B cell (primary cell): ENCODE measurements at regions not wholly inside any gene's neighbourhood (a gene's known extent, or its start where the extent isn't known, plus 50 kb on each side); places are given as distances from the start of the nearest gene placed in this dataset.

ENCODE experiments used
- ATAC-seq: fragments of 200-7000 bp; cut with Tn5 transposase; one replicate; pipeline ENCODE4 v1.10.0; 2021; ENCODE audit warnings: low read depth, mild to moderate bottlenecking, moderate number of reproducible peaks, moderate library complexity
- CTCF ChIA-PET: fragments of 350-600 bp; sonication (Branson Sonifier 250); formaldehyde crosslinking; loops from one replicate; lab custom pipeline; 2021; ENCODE audit warnings: antibody characterized with exemption, inconsistent platforms; lab: Charles Lee
- POLR2A ChIA-PET: fragments of 350-600 bp; sonication (Branson Sonifier 250); formaldehyde crosslinking; loops from one replicate; lab custom pipeline; 2021; ENCODE audit warnings: antibody characterized with exemption; lab: Charles Lee
- DNase-seq: peaks from one replicate; pipeline ENCODE4 v3.0.0; 2013
- H2AFZ ChIP-seq: 2 replicates; pipeline ENCODE4 v1.6.1; 2012; ENCODE audit warnings: mild to moderate bottlenecking, low read depth, low read length; ENCODE audit not compliant: insufficient read depth, poor library complexity, severe bottlenecking
- H3K27ac ChIP-seq, 2 donors: 1 replicate in 1 of 2; 2 replicates in 1 of 2; pipeline ENCODE4 v1.5.1; 2012 to 2013; ENCODE audit warnings: low read length in 2 of 2, mild to moderate bottlenecking in 2 of 2, moderate library complexity in 1 of 2
- H3K27me3 ChIP-seq, 4 experiments: fragments of 200-600 bp in 1 of 4; sonication (generic) in 1 of 4; replicated peaks in 1 of 4; 1 replicate in 2 of 4; 2 replicates in 2 of 4; pipeline versions ENCODE4 v1.6.1 to v1.7.0; 2013 to 2016; ENCODE audit warnings: low read length in 3 of 4, mild to moderate bottlenecking in 2 of 4, mixed read lengths in 1 of 4, moderate library complexity in 1 of 4; ENCODE audit not compliant: insufficient read depth in 4 of 4, control insufficient read depth in 3 of 4; ENCODE audit errors: control extremely low read depth in 1 of 4
- H3K36me3 ChIP-seq, 2 experiments: replicated peaks in 1 of 2; 1 replicate in 1 of 2; 2 replicates in 1 of 2; pipeline versions ENCODE4 v1.6.1 to v1.7.1; 2013; ENCODE audit warnings: low read length in 1 of 2; ENCODE audit not compliant: insufficient read depth in 2 of 2, control insufficient read depth in 1 of 2; ENCODE audit errors: control extremely low read depth in 1 of 2, extremely low read depth in 1 of 2
- H3K4me1 ChIP-seq, 2 donors: fragments of 200-600 bp in 1 of 2; sonication (generic) in 1 of 2; 1 replicate in 1 of 2; 2 replicates in 1 of 2; pipeline versions ENCODE4 v1.5.1 to v1.6.1; 2013 to 2017; ENCODE audit warnings: low read length in 2 of 2; ENCODE audit not compliant: control insufficient read depth in 2 of 2, insufficient read depth in 2 of 2
- H3K4me2 ChIP-seq: replicated peaks from 2 replicates; pipeline ENCODE3; 2012; ENCODE audit warnings: mild to moderate bottlenecking, low read depth, low read length; ENCODE audit not compliant: poor library complexity, severe bottlenecking
- H3K4me3 ChIP-seq, 5 experiments: fragments of 200-600 bp in 1 of 5; sonication (generic) in 1 of 5; 1 replicate in 3 of 5; 2 replicates in 2 of 5; pipeline versions ENCODE4 v1.5.1 to v1.7.0; 2011 to 2016; ENCODE audit warnings: low read length in 4 of 5, mild to moderate bottlenecking in 4 of 5, low read depth in 2 of 5, control low read depth in 1 of 5, moderate library complexity in 1 of 5; ENCODE audit not compliant: insufficient read depth in 1 of 5; ENCODE audit errors: control extremely low read depth in 1 of 5, extremely low read depth in 1 of 5
- H3K79me2 ChIP-seq: fragments of 200-600 bp; sonication (generic); one replicate; pipeline ENCODE4 v1.6.0; 2016; ENCODE audit warnings: low read length; ENCODE audit not compliant: control insufficient read depth, insufficient read depth
- H3K9ac ChIP-seq: fragments of 200-600 bp; sonication (generic); 2 replicates; pipeline ENCODE4 v1.6.1; 2017; ENCODE audit warnings: mild to moderate bottlenecking, low read length, moderate library complexity
- H3K9me3 ChIP-seq, 3 donors: one replicate each; pipeline versions ENCODE4 v1.6.1 to v1.7.1; 2013; ENCODE audit warnings: low read length in 2 of 3; ENCODE audit not compliant: control insufficient read depth in 2 of 3, insufficient read depth in 1 of 3; ENCODE audit errors: control extremely low read depth in 1 of 3
- H4K20me1 ChIP-seq: 2 replicates; pipeline ENCODE4 v1.6.0; 2012; ENCODE audit warnings: mild to moderate bottlenecking, low read length; ENCODE audit not compliant: insufficient read depth, control insufficient read depth, poor library complexity, severe bottlenecking
- H3K27ac Mint-ChIP-seq: one replicate; pipeline ENCODE4 v1.8.0; 2021; ENCODE audit warnings: mixed read lengths
- H3K27me3 Mint-ChIP-seq: one replicate; pipeline ENCODE4 v1.8.0; 2021; ENCODE audit warnings: mixed read lengths
- H3K4me1 Mint-ChIP-seq: one replicate; pipeline ENCODE4 v1.8.0; 2021; ENCODE audit warnings: mixed read lengths
- H3K4me3 Mint-ChIP-seq: one replicate; pipeline ENCODE4 v1.8.0; 2021; ENCODE audit warnings: mixed read lengths
- H3K9me3 Mint-ChIP-seq: one replicate; pipeline ENCODE4 v1.8.0; 2022; ENCODE audit warnings: mixed read lengths; ENCODE audit not compliant: insufficient read depth
- EZH2 ChIP-seq: IDR thresholded peaks from 2 replicates; pipeline ENCODE4 v1.6.1; 2012; ENCODE audit warnings: borderline replicate concordance, low read depth, mild to moderate bottlenecking, moderate library complexity, low read length; ENCODE audit not compliant: insufficient read depth, poor library complexity, severe bottlenecking
- WGBS: methylation state at CpG from one replicate; pipeline ENCODE4 v1.1.5; 2013; ENCODE audit warnings: missing lambda C conversion rate; ENCODE audit not compliant: insufficient coverage; 5-methylcytosine and 5-hydroxymethylcytosine counted together
- intact Hi-C: fragments of 100-400 bp; cut with micrococcal nuclease; formaldehyde crosslinking; loops from one replicate; pipeline ENCODE4 v1.10.0; 2022
- TF ChIP-seq, protein P1 (sequence below): fragments of 200-600 bp; IDR thresholded peaks from one replicate; pipeline ENCODE4 v1.8.0; 2022; ENCODE audit warnings: antibody characterized with exemption, mild to moderate bottlenecking

- H3K4me2 ChIP-seq: no peak overlapping the region
- H2AFZ ChIP-seq: no peak overlapping the region
- H3K27ac ChIP-seq: no peak overlapping the region
- no peak for DNase-seq
- Mint-ChIP-seq H3K9me3 (peaks cover 6% of the 10 kb centered on the region), H3K4me3 (no peak overlapping the region), H3K4me1 (no peaks in the 10 kb centered on the region), H3K27ac (no peak overlapping the region), H3K27me3 (no peaks in the 10 kb centered on the region)
- H3K4me1 ChIP-seq: no peaks in the 10 kb centered on the region
- ChIA-PET POLR2A (no interaction called here), CTCF (no interaction called here)
- no peaks in the 10 kb centered on the region for H3K36me3 ChIP-seq
- no peak overlapping the region for H3K9ac ChIP-seq
- no peak for ATAC-seq
- H3K27me3 ChIP-seq: no peaks in the 10 kb centered on the region
- WGBS: no CpG with 5 or more reads among the region's 1 CpG
- intact Hi-C loops: no loop called here
- H4K20me1 ChIP-seq: no peaks in the 10 kb centered on the region
- TF ChIP-seq, protein P1, sequence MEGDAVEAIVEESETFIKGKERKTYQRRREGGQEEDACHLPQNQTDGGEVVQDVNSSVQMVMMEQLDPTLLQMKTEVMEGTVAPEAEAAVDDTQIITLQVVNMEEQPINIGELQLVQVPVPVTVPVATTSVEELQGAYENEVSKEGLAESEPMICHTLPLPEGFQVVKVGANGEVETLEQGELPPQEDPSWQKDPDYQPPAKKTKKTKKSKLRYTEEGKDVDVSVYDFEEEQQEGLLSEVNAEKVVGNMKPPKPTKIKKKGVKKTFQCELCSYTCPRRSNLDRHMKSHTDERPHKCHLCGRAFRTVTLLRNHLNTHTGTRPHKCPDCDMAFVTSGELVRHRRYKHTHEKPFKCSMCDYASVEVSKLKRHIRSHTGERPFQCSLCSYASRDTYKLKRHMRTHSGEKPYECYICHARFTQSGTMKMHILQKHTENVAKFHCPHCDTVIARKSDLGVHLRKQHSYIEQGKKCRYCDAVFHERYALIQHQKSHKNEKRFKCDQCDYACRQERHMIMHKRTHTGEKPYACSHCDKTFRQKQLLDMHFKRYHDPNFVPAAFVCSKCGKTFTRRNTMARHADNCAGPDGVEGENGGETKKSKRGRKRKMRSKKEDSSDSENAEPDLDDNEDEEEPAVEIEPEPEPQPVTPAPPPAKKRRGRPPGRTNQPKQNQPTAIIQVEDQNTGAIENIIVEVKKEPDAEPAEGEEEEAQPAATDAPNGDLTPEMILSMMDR: no peak
- no peak for TF ChIP-seq EZH2
- H3K4me3 ChIP-seq: no peak overlapping the region
- H3K79me2 ChIP-seq: no peaks in the 10 kb centered on the region
- H3K9me3 ChIP-seq: peaks cover 0 to 6% (median 0%) of the 10 kb centered on the region in 3 donors
These were observed 152.8 kb upstream of the SLC35B3 start for GRCh38 chr6:8588176-8588575.

DNA sequence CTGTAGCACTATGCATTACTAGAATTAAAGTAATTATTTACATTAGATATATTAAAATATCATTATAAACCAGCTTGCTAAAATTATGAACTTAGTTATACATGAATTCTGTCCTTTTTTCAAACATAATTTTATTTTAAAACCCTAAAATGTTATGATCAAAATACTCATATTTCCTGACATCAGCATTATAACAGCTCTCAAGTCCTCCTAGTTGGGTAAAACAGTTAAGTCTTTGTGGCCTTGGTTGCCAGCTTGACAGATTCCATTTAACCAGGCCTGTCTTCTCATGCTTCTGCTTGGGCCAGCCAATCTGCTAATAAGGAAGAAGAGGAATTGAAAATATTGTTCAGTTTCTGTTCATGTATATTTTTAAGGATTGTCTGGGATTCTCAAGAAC lies 147.9 kb upstream of the SLC35B3 start:
- no peak for DNase-seq
- no peak for ATAC-seq
- POLR2A ChIA-PET: no interaction called here

More for the DNA sequence above, 147.9 kb upstream of the SLC35B3 start:
- Histone ChIP-seq H3K27ac (no peak overlapping the region), H2AFZ (no peak overlapping the region), H4K20me1 (no peaks in the 10 kb centered on the region), H3K9me3 (peaks cover 0 to 3% (median 0%) of the 10 kb centered on the region in 3 donors), H3K36me3 (no peaks in the 10 kb centered on the region), H3K4me3 (no peak overlapping the region), H3K4me2 (no peak overlapping the region), H3K4me1 (no peaks in the 10 kb centered on the region), H3K9ac (no peak overlapping the region), H3K27me3 (no peaks in the 10 kb centered on the region), H3K79me2 (no peaks in the 10 kb centered on the region)
- CTCF ChIA-PET: no interaction called here
- Mint-ChIP-seq H3K4me1 (no peaks in the 10 kb centered on the region), H3K4me3 (no peak overlapping the region), H3K27me3 (no peaks in the 10 kb centered on the region), H3K9me3 (peaks cover 2% of the 10 kb centered on the region), H3K27ac (no peak overlapping the region)
- intact Hi-C loops: no loop called here
- TF ChIP-seq EZH2: no peak
- TF ChIP-seq, protein P1: no peak
